NCI-H82 treated with DMSO at 0.1 percent for 48 hours (cell line): ENCODE measurements at regions not wholly inside any gene's neighbourhood (a gene's known extent, or its start where the extent isn't known, plus 50 kb on each side); places are given as distances from the start of the nearest gene placed in this dataset.

ENCODE experiments used
- DNase-seq: peaks from one replicate; lab custom pipeline; 2025; ENCODE audit not compliant: unreplicated experiment; lab: John Stamatoyannopoulos, UW

DNA sequence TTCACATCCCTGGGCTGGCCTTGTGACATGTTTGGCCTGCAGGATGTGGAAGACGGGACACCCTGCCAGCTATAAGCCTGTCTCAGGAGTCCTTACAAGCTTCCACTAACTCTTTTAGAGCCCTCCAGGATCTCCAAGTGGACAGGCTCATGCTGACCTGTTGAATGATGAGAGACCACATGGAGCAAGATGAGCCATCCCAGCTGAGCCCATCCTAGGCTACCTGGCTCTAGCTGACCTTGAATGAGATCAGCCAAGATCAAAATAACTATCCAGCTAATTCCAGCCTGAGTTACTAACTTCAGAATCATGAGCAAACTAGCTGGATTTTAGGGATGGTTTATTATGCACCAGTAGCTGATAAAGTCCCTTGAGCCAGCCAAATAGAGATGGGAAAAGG, 169.5 kb downstream of the TFAP2C start:
- DNase-seq = no peak

DNA sequence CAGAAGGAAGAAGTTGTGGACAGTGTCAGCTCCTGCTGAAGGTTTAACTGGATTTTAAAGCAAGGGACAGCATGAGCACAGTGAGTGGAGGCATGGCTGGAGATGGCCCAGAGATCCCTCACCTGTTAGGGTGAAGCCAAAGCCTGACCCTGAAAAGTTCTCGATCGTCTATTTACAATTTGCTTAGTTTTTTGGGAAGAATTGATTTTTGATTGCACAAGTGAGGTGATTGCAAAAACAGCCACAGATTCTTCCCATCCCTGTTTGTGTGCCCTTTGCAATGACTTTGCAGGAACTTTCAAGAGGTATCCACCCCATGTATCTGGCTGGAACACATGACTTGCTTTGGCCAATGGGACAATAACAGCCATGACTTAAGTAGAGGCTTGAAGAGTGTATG, 170.1 kb downstream of the TFAP2C start:
- DNase-seq = no peak

DNA sequence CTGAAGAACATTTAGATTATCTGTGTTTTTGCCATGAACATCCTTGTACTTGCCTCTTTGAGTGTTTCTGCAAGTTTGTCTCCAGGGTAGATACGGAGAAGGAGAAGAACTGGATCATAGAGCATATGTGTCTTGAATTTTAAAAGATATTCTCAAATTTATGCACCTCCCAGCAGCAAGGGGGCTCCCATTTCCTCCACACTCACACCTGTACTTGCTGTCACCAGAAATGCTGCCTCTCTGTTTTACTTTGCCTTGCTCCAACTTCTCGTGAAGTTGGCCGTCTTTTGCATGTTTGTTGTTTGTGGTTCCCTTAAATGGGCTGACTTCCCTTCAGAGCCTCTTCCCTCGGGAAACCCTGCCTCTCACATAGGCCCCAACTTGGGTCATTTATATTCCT, 171.0 kb downstream of the TFAP2C start:
- DNase-seq = no peak

DNA sequence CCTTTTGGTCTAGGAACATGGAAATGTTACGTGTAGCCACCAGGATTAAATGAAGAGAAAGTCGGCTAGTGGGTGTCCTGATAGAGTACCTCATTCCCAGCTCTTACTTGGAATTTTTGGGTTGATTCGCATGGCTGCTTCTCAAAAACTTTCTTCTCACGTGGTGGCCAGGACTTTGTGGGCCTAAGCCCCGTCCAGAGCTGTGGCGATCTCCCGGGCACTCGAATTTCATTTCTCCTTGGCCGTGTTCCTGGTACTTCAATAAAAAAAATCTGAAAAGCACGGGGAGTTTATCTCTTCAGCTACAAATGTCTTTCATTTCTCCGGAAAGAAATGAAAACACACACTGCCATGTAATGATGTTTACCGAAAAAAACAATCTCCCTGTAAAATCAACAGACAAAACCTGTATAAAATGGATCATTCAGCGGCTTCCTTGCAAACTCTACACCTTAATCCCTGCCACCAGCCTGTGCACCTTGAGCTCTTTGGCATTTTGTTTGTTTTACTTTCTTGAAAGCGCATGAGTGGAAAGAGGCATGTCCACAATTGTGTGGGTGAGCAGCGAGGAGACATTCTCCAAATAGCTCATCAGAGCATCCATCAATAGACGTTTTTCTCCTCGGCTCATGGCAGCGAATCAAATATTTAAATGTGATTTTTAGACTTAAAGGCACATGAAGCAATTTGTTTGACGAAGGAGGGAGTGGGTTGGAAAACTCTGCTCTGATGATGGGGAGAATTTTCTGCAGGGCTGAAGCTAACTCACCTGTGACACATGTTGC, 173.1 kb downstream of the TFAP2C start:
- no peak for DNase-seq

DNA sequence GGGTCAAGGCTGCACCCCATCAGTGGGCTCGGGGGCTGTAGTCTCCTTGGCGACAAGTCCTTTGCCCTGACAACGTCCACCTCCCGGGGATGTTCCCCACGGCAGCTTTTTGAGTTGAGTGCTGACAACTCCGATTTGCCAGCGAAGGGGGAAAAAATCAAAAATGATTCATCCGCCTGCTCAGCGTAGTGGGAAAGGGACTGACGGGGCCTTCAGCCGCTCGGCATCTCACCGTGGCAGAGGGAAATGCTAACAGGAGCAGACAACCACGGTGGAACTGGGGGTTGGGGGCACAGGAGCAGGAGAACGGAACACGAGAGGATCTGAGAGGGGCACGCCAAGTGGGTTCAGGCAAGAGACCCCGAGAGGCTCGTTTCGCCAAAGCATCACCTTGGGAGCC, 173.7 kb downstream of the TFAP2C start:
- DNase-seq = no peak

DNA sequence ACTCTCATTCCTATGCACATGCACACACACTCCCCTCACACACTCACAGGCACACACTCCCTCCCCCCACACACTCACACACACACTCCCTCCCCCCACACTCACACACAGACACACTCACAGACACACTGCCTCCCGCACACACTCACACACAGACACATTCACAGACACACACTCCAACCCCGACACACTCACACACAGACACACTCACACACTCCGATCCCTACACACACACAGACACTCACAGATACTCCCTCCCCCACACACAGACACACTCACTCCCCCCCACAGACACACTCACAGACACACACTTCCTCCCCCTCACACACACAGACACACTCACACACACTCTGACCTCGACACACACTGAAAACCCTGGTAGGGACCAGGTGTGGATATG, 176.2 kb downstream of the TFAP2C start:
- no peak for DNase-seq

DNA sequence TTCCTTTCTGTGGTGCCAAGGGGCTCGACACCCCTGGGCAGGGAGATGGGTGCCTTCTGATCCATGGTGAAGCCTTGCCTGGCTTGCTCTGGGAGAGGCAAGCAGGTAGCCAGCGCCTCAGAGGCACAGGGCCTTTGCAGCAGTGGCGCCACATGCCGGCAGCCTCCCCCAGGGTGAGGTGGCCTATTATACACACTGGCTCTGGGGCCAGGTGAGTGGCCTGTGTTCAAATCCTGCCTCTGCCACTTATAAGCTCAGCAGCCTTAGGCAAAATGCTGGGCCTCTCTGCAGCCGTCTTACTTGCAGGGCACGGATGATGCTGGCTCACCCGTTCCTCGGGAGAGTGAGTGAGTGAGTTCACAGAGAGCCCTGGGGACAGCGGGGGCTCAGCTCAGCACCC, 176.9 kb downstream of the TFAP2C start:
- DNase-seq = no peak

DNA sequence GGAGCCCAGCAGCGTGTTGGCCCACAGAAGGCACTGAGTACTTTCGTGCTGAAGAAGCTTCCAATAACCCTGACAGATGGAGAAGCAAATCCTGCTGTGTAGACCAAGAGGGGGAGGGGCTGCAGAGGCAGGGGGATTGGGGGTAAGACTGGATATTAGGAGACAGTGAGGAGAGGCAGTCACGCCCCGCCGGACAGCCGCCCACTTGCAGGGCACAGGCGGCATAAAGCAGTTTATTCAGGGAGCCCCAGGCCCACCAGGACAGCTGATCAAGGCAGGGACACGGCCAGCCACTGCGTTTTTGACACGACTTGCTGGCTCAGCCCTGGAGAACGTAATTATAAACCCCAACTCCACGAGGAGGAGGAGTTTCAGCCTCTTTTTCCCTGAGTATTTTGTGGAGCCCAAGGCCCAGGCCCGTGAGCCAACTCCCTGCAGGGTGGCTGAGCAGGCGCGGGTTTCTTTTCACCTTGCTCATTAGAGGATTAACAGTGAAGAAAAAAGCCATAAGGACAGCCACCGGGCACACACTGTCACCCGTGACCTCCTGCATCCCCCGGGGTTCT, 177.9 kb downstream of the TFAP2C start:
- DNase-seq = no peak

DNA sequence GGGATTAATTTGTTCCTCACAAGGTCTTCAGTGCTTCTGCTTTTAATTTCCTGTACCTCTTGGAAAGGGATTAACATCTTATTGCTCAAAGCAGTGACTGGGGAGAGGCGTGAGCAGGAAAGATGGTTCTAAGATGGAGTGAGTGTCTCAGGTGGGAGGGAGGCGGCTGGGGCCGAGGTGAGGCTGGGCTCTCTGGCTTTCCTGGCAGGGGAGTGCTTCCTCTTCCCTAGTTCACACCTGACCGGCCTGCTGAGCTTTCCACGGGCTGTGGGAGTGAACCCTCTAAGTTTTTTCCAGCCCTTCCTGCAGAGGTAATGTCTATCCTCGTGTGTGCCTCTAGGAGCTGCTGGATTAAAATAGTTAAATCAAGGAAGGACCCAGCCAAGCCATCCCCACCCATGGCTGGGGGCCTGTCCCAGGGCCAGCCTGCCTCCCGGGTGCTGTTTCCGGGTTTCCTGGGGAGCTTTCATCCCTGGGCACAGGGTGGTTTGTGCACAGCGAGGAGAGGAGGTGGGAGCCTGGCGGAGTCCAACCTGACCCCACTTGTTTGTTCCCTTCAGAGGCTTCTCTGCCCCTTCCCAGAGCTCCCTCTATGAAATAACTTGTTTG, 179.1 kb downstream of the TFAP2C start:
- DNase-seq = no peak

DNA sequence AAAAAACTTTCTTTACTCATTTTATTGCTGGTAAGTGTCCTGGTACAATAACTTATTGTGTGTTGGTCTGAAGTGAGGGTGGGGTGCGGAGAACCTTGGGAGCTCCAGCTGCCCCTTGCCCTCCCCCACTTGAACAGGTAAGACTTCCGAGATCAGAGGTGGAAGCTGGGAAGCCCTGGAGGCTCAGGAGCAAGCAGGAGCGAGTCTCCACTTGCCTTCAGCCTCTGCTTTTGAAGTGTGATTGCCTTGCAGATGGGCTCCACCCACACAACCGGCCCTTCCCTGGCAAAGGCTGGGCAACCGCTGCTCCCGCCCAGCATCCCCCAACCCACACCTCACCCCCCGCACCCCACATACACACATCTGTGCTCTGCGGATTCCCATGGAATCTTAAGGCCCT, 179.6 kb downstream of the TFAP2C start:
- no peak for DNase-seq

DNA sequence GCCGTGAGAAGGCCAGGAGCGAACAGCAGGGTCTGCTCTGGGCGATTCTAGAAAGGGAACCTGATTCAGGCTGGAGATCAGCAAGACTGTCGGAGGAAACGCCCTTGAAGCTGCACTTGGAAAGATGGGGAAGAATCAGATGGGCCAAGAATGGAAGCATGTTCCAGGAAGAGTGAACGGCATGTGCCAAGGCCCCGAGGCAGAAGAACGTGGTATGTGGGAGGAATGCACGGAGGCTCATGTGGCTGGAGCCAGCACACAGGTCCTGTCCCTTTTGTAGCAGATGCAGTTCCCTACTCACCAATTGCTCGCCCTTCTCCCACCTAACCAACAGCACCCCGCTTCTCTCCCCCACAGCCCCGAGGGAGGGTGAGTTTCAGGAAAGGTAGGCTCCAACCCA, 180.6 kb downstream of the TFAP2C start:
- DNase-seq = no peak

DNA sequence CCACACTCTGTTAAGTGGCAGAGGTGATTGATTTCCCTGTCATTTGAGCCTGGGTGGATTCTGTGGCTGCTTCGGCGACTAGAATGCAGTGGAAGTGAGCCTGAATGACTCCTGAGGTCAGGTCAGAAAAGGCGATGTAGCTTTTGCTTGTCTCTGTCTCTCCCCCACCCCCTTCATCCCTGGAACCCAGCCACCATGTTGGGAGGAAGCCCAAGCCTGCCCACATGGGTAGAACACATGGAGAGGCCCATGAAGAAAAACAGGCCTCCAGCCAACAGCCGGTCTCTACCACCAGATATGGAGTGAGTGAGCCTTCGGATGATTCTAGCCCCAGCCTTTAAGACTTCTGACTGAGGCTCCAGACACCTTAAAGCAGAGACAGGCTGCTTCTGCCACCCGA, 181.0 kb downstream of the TFAP2C start:
- DNase-seq = no peak

DNA sequence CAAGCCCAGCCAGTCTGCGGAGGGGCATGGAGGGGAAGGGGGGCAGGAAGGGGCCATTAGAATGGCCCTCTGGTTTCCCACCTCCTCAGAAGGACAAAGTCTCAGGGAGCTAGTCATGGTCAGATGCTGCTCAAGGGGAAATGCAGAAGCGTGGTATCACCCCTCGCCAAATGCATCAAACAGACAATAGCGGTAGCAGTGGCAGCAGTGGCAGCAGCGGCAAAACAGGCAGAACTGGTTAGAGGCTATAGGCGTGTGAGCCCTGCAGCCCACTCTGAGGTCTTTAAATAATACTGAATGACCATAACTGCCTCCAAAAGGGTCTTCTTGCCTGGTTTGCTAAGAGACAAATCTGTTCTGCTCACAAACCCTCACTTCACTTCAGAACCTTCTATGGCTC, 186.7 kb downstream of the TFAP2C start:
- DNase-seq = no peak

DNA sequence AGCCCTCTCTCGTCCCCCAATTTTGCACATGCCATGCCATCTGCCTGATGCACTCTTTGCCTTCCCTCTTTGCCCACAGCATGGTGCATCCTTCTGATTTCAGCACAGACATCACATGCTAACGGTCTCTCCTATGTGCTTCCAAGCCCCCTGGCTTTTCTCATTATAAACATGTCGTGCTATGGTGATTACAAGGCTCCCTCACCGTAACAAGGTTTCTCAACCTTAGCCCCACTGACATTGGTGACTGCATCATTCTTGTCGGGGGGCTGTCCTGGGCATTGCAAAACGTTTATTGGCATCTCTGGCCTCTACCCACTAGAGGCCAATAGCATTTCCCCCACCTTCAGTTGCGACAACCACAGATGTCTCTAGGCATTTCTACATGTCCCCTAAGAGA, 187.2 kb downstream of the TFAP2C start:
- DNase-seq = no peak

DNA sequence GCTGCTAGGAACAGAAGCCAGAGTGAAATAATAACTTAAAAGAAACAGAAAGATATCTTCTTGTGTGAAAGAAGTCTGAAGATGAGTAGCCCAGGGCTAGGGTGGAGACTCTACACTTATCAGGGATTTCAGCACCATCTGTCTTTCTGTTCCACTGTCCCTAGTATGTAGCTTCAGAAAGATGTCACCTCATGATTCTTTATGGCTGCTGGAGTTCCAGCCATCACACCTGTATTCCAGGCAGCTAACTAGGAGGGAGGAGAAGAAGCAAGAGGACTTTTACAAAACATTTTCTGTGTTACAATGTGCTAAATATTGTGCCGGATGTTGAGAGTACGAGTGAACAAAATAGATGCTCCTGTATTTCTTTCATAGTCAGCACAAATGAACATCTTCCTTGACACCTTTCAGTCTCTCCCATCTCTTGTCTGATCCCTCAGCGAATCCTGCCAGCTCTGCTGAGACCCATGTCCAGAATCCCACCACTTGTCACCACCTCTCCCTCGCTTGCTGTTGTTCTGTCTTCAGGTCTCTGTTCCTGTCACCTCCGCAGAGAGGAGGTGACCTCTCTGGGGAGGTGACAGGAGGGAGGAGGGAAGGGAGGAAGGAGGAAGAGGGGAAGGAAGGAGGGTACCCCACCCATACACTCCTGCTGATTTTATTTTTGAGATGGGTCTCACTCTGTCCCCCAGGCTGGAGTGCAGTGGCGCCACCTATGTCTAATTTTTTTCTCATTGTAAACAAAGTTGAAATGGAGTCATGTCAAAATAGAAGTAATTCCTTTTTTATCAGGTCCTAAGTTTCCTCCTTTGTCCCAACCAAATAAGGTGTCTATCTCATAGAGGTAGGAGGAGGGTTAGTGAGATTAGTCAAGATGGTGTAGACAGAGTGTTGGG, 188.9 kb downstream of the TFAP2C start:
- DNase-seq = no peak

DNA sequence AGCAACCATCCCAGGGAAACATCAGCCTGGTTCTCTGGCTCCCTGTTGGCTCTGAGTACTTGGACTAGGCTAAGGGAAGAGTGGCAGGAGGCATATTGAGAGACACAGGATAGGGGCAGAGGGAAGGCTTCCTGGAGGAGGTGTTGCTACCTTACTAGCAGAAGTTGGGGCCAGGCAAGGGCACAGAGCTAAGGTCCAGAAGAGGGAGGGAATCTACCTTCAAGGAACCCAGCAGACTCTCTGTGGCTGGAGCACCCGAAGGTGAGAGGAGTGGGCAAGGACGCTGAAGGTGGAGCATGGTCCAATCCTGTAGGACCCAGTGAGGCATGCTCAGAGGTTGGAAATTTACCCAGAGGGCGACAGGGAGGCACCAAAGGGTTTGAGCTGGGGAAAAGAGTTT, 191.9 kb downstream of the TFAP2C start:
- no peak for DNase-seq

DNA sequence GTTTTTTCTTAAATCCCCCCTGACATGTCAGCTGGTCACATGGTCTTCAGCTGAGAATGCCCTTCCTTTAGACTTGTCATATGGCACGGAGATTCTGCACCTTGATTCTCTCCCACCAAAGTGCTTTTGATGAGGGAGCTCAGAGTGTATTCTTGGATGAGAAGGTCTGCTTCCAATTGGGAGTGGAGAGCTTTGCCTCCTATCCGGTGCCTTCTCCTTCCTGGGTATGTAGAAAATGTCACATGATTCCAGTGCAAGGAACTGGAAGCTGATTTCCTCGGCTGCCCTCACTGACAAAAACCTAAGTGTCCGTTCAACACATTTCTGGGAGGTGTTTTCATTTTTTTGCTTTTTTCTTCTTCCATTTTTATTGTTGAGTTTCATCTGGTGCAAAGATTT, 197.2 kb downstream of the TFAP2C start:
- DNase-seq = no peak

DNA sequence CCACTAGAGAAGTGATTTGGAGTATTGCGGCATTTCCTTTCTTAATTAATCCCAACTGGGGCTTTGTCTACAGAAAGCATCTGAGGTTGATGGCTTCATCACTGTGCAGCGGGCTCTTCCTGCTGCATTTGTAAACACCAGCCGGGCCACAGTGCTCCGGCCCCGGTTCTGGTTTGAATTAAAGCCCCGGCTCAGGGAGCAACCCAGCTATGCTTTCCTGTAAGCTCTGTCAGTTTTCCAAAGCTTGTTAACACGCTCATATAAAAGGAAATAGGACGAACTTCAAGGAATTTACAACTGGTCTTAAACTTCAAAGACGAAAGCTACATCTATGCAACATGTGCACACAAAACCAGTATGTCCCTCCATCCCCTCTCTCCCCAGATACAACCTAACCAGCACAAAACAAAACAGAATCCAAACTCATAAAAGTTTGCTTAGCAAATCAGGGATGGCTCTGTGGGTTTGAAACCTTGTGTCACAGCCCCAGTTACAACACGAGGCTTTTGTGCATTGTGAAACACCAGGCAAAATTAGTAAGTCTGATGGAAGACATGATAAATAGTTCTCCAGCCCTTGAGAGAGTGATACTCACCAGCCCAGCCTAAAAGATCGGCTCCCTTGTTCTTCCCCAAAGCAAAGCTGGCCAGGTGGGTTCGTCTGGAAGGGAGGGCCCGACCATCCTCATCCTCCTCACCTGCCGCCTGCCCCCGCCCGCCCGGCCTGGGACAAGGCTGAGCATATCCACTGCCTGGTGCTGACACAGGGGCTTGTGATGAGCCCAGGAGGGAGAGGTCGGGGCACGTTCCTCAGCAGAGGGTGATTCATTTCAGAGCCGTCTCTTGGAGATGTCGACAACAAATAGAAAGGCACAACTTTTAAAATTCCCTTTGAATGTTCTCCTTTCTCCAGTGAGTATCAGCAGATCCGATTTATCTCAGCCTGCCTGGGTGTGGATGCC, 197.9 kb downstream of the TFAP2C start:
- no peak for DNase-seq

DNA sequence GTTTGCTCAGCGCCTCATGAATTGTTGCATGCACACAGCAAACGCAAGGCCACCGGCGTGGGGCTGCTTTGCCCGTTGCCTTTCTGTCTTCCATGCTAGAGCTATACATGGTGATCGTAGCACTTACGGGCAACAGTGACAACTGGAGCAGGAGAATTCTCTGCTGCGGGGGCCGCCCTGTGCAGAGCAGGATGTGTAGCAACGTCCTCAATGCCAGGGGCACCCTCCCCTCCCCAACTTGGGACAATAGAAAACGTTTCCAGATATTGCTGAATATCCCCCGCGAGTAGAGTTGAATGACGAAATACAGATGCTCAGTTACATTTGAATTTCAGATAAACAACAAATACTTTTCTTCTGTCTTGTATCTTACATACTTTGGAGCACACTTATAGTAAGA, 198.7 kb downstream of the TFAP2C start:
- DNase-seq = no peak

DNA sequence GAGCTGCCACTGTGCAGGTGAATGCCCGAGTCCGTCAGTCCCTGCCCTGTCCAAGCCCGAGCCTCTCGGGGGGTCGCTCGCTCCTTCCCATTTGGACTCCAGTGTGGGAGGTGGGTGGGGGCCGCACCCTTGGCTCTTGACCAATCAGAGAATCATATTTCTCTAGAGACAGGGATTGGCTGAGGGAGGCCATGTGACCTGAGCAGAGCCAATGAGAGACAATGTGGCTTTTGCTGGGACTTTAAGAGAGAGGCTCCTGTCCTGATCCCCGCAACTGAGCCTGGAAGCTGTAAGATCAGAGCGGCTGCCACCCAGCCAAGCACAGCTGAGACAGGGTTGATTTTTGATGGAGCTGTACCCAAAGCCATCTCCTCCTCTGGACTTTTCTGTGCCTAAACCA, 199.3 kb downstream of the TFAP2C start:
- no peak for DNase-seq
